ENCODE measurements at regions not wholly inside any gene's neighbourhood (a gene's known extent, or its start where the extent isn't known, plus 50 kb on each side); places are given as distances from the start of the nearest gene placed in this dataset.

GRCh38 chr11:119972281-119972680 lies 165.6 kb downstream of the TRIM29 start:
- Mint-ChIP-seq H3K4me1 (peaks cover 21 to 30% of the 10 kb centered on the region in 2 experiments), H3K9me3 (peaks cover 0 to 5% of the 10 kb centered on the region in 2 experiments; a peak in 1 of 5 replicates), H3K27ac (no peak overlapping the region), H3K27me3 (ENCODE audit: low read depth) (peaks cover 46% of the 10 kb centered on the region), H3K36me3 (ENCODE audit: insufficient read depth in 1 of 3, low read depth in 3 of 3) (0 out of 7 replicates have a peak, but pooled peaks cover 0 to 3% (median 0%) of the 10 kb centered on the region in 3 experiments), H3K4me3 (no peak overlapping the region)
- Histone ChIP-seq H2AK5ac (ENCODE audit: insufficient read length, low read length) (no peak overlapping the region), H3T11ph (ENCODE audit: low read length) (no peak overlapping the region), H2BK120ac (ENCODE audit: low read depth, low read length, poor library complexity, severe bottlenecking) (no peak overlapping the region), H4K20me1 (ENCODE audit: control insufficient read depth, insufficient read depth, insufficient read length) (no peaks in the 10 kb centered on the region), H3K4me2 (ENCODE audit: insufficient read depth, insufficient read length, low read length) (no peak overlapping the region), H4K91ac (ENCODE audit: insufficient read length, low read depth, low read length) (no peak overlapping the region), H4K5ac (ENCODE audit: insufficient read length, low read depth, low read length) (no peak overlapping the region), H4K8ac (replicated peaks; ENCODE audit: insufficient read length, low read depth, low read length) (no peak overlapping the region), H3K56ac (ENCODE audit: insufficient read length, low read depth, low read length) (no peak overlapping the region), H3K23ac (ENCODE audit: insufficient read length, low read depth, low read length) (no peak overlapping the region), H3K4me1 (ENCODE audit: insufficient read depth, low read length) (no peaks in the 10 kb centered on the region), H3K27ac (ENCODE audit: insufficient read length, low read depth, low read length) (no peak overlapping the region), H3K23me2 (ENCODE audit: insufficient read length, low read depth, low read length, poor library complexity, severe bottlenecking) (no peaks in the 10 kb centered on the region), H3K4ac (ENCODE audit: low read depth, low read length) (no peak overlapping the region), H2BK15ac (ENCODE audit: low read depth, low read length) (no peak overlapping the region), H3K9me3 (ENCODE audit: control insufficient read depth, low read depth, low read length) (no peaks in the 10 kb centered on the region), H2AFZ (ENCODE audit: low read length) (no peak overlapping the region), H3K18ac (ENCODE audit: insufficient read length, low read depth, low read length) (no peak overlapping the region), H3K27me3 (ENCODE audit: insufficient read depth, low read length) (no peaks in the 10 kb centered on the region; the same call in 1 of the 2 replicates), H3K79me2 (ENCODE audit: insufficient read depth, low read length) (no peaks in the 10 kb centered on the region), H3K14ac (ENCODE audit: insufficient read depth, low read length) (no peak overlapping the region), H3K9ac (ENCODE audit: extremely low read depth, insufficient read length, low read length) (no peak overlapping the region), H2BK12ac (ENCODE audit: insufficient read length, low read depth, low read length) (no peak overlapping the region), H3K79me1 (ENCODE audit: insufficient read depth, low read depth, low read length, poor library complexity, severe bottlenecking) (no peaks in the 10 kb centered on the region), H2BK5ac (ENCODE audit: insufficient read length, low read length) (no peak overlapping the region), H2BK20ac (ENCODE audit: low read depth, low read length, poor library complexity, severe bottlenecking) (no peak overlapping the region)
- no CpG with 5 or more reads among the region's 2 CpGs for WGBS (ENCODE audit: extremely low coverage, insufficient read length, low lambda C conversion rate)
- no peak for DNase-seq
- TF ChIP-seq, protein P1, sequence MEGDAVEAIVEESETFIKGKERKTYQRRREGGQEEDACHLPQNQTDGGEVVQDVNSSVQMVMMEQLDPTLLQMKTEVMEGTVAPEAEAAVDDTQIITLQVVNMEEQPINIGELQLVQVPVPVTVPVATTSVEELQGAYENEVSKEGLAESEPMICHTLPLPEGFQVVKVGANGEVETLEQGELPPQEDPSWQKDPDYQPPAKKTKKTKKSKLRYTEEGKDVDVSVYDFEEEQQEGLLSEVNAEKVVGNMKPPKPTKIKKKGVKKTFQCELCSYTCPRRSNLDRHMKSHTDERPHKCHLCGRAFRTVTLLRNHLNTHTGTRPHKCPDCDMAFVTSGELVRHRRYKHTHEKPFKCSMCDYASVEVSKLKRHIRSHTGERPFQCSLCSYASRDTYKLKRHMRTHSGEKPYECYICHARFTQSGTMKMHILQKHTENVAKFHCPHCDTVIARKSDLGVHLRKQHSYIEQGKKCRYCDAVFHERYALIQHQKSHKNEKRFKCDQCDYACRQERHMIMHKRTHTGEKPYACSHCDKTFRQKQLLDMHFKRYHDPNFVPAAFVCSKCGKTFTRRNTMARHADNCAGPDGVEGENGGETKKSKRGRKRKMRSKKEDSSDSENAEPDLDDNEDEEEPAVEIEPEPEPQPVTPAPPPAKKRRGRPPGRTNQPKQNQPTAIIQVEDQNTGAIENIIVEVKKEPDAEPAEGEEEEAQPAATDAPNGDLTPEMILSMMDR (conservative IDR thresholded peaks at IDR 0.05) = no peak
